Calu3 (cell line): ENCODE measurements at regions not wholly inside any gene's neighbourhood (a gene's known extent, or its start where the extent isn't known, plus 50 kb on each side); places are given as distances from the start of the nearest gene placed in this dataset.

Source experiments
- BruUV-seq: library from RNA; stranded (reverse); fragments of 400-500 nt; replicated peaks from 2 replicates; lab custom pipeline; 2021; lab: Mats Ljungman, UMichigan
- CTCF ChIA-PET: fragments of 300-600 bp; sonication (Branson Sonifier 250); formaldehyde crosslinking; loops from one replicate; lab custom pipeline; 2022; ENCODE audit warnings: antibody characterized with exemption; lab: Charles Lee
- DNase-seq: peaks from one replicate; pipeline ENCODE4 v3.0.0; 2022
- H3K27ac Mint-ChIP-seq: one replicate; pipeline ENCODE4 v1.8.0; 2022; ENCODE audit warnings: mixed read lengths; ENCODE audit not compliant: unreplicated experiment
- H3K27me3 Mint-ChIP-seq: one replicate; pipeline ENCODE4 v1.8.0; 2022; ENCODE audit warnings: mixed read lengths; ENCODE audit not compliant: unreplicated experiment
- H3K36me3 Mint-ChIP-seq: one replicate; pipeline ENCODE4 v1.8.0; 2022; ENCODE audit warnings: mild to moderate bottlenecking, moderate library complexity, mixed read lengths; ENCODE audit not compliant: insufficient read depth, unreplicated experiment
- H3K4me1 Mint-ChIP-seq: one replicate; pipeline ENCODE4 v1.8.0; 2022; ENCODE audit warnings: mild to moderate bottlenecking, low read depth, mixed read lengths; ENCODE audit not compliant: unreplicated experiment
- H3K4me3 Mint-ChIP-seq: one replicate; pipeline ENCODE4 v1.8.0; 2022; ENCODE audit warnings: mild to moderate bottlenecking, low read depth, moderate library complexity, mixed read lengths; ENCODE audit not compliant: unreplicated experiment
- H3K9me3 Mint-ChIP-seq: one replicate; pipeline ENCODE4 v1.8.0; 2022; ENCODE audit warnings: low read depth, mixed read lengths; ENCODE audit not compliant: unreplicated experiment
- intact Hi-C: fragments of 100-400 bp; cut with micrococcal nuclease; formaldehyde crosslinking; loops from one replicate; pipeline ENCODE4 v1.10.0; 2022; ENCODE audit not compliant: unreplicated experiment
- TF ChIP-seq, protein P1 (sequence below): fragments of 200-600 bp; IDR thresholded peaks from one replicate; pipeline ENCODE4 v1.8.0; 2022; ENCODE audit warnings: antibody characterized with exemption; ENCODE audit not compliant: unreplicated experiment

DNA sequence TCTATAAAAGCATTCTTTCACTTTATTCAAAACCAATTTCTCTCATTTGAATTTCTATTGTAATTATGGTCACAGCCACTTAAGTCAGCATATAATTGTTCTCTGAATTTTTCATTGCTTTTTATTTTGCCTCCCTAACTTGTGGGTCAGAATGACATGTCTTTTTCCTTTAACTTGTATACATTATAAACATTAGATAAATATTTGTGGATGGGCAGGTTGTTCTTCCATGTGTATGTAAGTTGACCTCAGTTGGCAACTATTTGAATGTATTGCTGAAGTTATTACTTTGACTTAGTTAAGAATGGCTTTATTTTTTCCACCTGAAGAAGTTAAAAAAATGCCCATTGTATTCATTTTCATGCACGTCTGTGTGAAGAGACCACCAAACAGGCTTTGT is 83.0 kb upstream of the MAP3K7 start:
- BruUV-seq: no TSS peak
- Mint-ChIP-seq H3K4me1 (no peaks in the 10 kb centered on the region), H3K4me3 (no peak overlapping the region), H3K36me3 (no peaks in the 10 kb centered on the region), H3K9me3 (no peaks in the 10 kb centered on the region), H3K27me3 (peaks cover 48% of the 10 kb centered on the region), H3K27ac (no peak overlapping the region)
- intact Hi-C loops: no loop called here
- DNase-seq: no peak
- TF ChIP-seq, protein P1, sequence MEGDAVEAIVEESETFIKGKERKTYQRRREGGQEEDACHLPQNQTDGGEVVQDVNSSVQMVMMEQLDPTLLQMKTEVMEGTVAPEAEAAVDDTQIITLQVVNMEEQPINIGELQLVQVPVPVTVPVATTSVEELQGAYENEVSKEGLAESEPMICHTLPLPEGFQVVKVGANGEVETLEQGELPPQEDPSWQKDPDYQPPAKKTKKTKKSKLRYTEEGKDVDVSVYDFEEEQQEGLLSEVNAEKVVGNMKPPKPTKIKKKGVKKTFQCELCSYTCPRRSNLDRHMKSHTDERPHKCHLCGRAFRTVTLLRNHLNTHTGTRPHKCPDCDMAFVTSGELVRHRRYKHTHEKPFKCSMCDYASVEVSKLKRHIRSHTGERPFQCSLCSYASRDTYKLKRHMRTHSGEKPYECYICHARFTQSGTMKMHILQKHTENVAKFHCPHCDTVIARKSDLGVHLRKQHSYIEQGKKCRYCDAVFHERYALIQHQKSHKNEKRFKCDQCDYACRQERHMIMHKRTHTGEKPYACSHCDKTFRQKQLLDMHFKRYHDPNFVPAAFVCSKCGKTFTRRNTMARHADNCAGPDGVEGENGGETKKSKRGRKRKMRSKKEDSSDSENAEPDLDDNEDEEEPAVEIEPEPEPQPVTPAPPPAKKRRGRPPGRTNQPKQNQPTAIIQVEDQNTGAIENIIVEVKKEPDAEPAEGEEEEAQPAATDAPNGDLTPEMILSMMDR: no peak
- CTCF ChIA-PET: no interaction called here

DNA sequence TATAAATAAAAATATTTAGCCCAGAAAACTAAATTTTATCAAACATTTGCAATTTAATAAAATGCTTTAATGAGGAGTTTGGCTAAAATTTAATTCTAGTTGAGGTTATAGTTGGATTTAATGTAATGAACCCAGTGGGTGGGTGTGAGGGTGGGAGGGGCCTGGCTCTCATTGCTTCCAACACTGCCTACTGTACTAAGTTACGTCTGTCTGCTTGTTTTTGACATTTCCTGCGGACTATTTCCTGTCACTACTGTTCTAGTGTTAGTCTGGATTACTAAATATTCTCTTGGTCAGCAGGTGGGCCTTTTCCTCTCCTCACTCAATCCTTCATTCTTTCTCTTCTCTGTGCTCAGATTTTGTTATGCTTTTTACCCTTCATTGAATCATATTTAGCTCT is 82.5 kb upstream of the MAP3K7 start:
- Mint-ChIP-seq H3K36me3 (no peaks in the 10 kb centered on the region), H3K9me3 (no peaks in the 10 kb centered on the region), H3K4me1 (no peaks in the 10 kb centered on the region), H3K4me3 (no peak overlapping the region), H3K27me3 (peaks cover 47% of the 10 kb centered on the region), H3K27ac (no peak overlapping the region)
- BruUV-seq: no TSS peak
- no peak for DNase-seq
- intact Hi-C loops: no loop called here
- CTCF ChIA-PET: no interaction called here
- TF ChIP-seq, protein P1: no peak

DNA sequence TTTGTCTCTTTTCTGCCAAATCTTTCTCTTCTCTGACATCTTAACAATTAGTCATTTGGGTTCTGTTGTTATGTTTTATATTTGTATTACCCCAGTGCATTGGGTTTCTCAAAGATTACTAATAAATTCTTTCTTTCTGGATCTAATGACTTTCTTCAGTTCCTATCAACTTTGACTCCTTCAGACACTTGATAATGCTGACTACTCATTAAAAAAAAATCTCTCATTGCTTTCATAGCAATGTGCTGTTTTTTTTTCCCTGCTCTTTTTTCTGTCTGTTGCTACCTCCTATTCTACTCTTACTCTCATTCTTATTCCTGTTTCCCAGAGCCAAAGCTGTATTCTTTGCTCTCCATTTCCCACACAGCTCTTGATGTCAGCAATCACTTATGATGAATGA is 81.3 kb upstream of the MAP3K7 start:
- no peak overlapping the region for H3K4me3 Mint-ChIP-seq
- no TSS peak for BruUV-seq
- no peaks in the 10 kb centered on the region for H3K4me1 Mint-ChIP-seq
- intact Hi-C loops: no loop called here
- no peak overlapping the region for H3K27ac Mint-ChIP-seq
- H3K36me3 Mint-ChIP-seq: no peaks in the 10 kb centered on the region
- CTCF ChIA-PET: no interaction called here
- H3K9me3 Mint-ChIP-seq: no peaks in the 10 kb centered on the region
- TF ChIP-seq, protein P1: no peak
- no peak for DNase-seq
- H3K27me3 Mint-ChIP-seq: peaks cover 34% of the 10 kb centered on the region

DNA sequence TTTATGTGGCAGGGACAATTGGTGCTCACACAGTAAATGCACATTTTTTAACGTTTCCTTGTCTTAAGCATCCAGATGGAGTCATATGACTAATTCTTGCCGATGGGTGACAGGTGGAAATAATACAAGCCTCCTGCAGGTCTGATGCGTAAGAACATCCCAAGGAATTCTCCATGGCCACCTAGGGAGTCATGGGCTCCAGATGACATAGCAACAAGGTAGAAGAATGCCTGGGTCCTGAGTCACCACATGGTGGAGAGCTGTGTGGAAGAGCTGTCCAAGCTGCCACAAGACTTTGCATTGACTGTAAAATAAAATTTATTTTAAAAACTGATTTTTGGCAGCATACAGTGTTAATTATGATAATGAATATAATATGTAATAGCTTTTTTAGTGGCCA is 77.0 kb upstream of the MAP3K7 start:
- Mint-ChIP-seq H3K4me3 (no peak overlapping the region), H3K36me3 (no peaks in the 10 kb centered on the region), H3K27ac (no peak overlapping the region), H3K27me3 (peaks cover 15% of the 10 kb centered on the region), H3K9me3 (no peaks in the 10 kb centered on the region), H3K4me1 (no peaks in the 10 kb centered on the region)
- intact Hi-C loops: no loop called here
- TF ChIP-seq, protein P1: no peak
- BruUV-seq: no TSS peak
- CTCF ChIA-PET: interaction anchor here (0.8 kb wide), 1 partner anchor 553 kb away, joined by 3 read pairs; no protein-coding TSS in a partner anchor
- no peak for DNase-seq
